HepG2 (cell line): ENCODE measurements at regions not wholly inside any gene's neighbourhood (a gene's known extent, or its start where the extent isn't known, plus 50 kb on each side); places are given as distances from the start of the nearest gene placed in this dataset.

Experiments
- CHD2 ChIP-seq: IDR thresholded peaks from 2 replicates; pipeline ENCODE4 v1.6.1; 2011; ENCODE audit warnings: low read depth, low read length, improper control_type of control experiment
- FOXP1 ChIP-seq, 2 experiments: fragments of 450-650 bp in 1 of 2; IDR thresholded peaks; 2 replicates each; pipeline ENCODE4 v1.6.1; 2017 to 2018; ENCODE audit warnings: antibody characterized with exemption in 1 of 2
- HDAC2 ChIP-seq: sonication (generic); formaldehyde crosslinking; IDR thresholded peaks from 2 replicates; pipeline ENCODE4 v1.4.0; 2020; ENCODE audit warnings: missing genetic modification reagents
- NFE2L2 ChIP-seq: fragments of 150-350 bp; IDR thresholded peaks from 2 replicates; pipeline ENCODE4 v1.6.1; 2014; ENCODE audit warnings: low read length
- PAX8 ChIP-seq: sonication (generic); formaldehyde crosslinking; IDR thresholded peaks from 2 replicates; pipeline ENCODE4 v1.8.0; 2022; ENCODE audit warnings: mild to moderate bottlenecking, missing genetic modification reagents, borderline replicate concordance
- REXO4 ChIP-seq: sonication (generic); formaldehyde crosslinking; IDR thresholded peaks from 2 replicates; pipeline ENCODE4 v1.8.0; 2022; ENCODE audit warnings: missing genetic modification reagents, mild to moderate bottlenecking, borderline replicate concordance
- SP1 ChIP-seq, 2 experiments: fragments of 450-650 bp in 1 of 2; sonication (generic) in 1 of 2; formaldehyde crosslinking in 1 of 2; IDR thresholded peaks; 2 replicates each; pipeline versions ENCODE4 v1.4.0 to v1.6.1; 2016 to 2020; ENCODE audit warnings: missing genetic modification reagents in 1 of 2
- ZC3H4 ChIP-seq: sonication (generic); formaldehyde crosslinking; IDR thresholded peaks from 2 replicates; pipeline ENCODE4 v1.4.0; 2020; ENCODE audit warnings: missing genetic modification reagents, borderline replicate concordance
- ZNF264 ChIP-seq: sonication (generic); formaldehyde crosslinking; IDR thresholded peaks from 2 replicates; pipeline ENCODE4 v1.4.0; 2020; ENCODE audit warnings: missing genetic modification reagents
- ZNF780A ChIP-seq: sonication (generic); formaldehyde crosslinking; IDR thresholded peaks from 2 replicates; pipeline ENCODE4 v1.8.0; 2022; ENCODE audit warnings: mild to moderate bottlenecking, missing genetic modification reagents, moderate library complexity
- TF ChIP-seq, protein P1 (sequence below): sonication (generic); formaldehyde crosslinking; IDR thresholded peaks from 2 replicates; pipeline ENCODE4 v1.8.0; 2022; ENCODE audit warnings: mild to moderate bottlenecking, missing genetic modification reagents, moderate library complexity
- TF ChIP-seq, protein P2 (sequence below): sonication (generic); formaldehyde crosslinking; IDR thresholded peaks from 2 replicates; pipeline ENCODE4 v1.4.0; 2020; ENCODE audit warnings: missing genetic modification reagents
- TF ChIP-seq, protein P3 (sequence below): sonication (generic); formaldehyde crosslinking; IDR thresholded peaks from 2 replicates; pipeline ENCODE4 v1.4.0; 2020; ENCODE audit warnings: missing genetic modification reagents
- TF ChIP-seq, protein P4 (sequence below): sonication (generic); formaldehyde crosslinking; IDR thresholded peaks from 2 replicates; pipeline ENCODE4 v1.4.0; 2020; ENCODE audit warnings: missing genetic modification reagents
- TF ChIP-seq, protein P5 (sequence below): sonication (generic); formaldehyde crosslinking; IDR thresholded peaks from 2 replicates; pipeline ENCODE4 v1.5.0; 2020; ENCODE audit warnings: missing genetic modification reagents, mild to moderate bottlenecking, borderline replicate concordance
- TF ChIP-seq, protein P6 (sequence below): sonication (generic); formaldehyde crosslinking; IDR thresholded peaks from 2 replicates; pipeline ENCODE4 v1.5.0; 2020; ENCODE audit warnings: missing genetic modification reagents, mild to moderate bottlenecking, borderline replicate concordance

DNA sequence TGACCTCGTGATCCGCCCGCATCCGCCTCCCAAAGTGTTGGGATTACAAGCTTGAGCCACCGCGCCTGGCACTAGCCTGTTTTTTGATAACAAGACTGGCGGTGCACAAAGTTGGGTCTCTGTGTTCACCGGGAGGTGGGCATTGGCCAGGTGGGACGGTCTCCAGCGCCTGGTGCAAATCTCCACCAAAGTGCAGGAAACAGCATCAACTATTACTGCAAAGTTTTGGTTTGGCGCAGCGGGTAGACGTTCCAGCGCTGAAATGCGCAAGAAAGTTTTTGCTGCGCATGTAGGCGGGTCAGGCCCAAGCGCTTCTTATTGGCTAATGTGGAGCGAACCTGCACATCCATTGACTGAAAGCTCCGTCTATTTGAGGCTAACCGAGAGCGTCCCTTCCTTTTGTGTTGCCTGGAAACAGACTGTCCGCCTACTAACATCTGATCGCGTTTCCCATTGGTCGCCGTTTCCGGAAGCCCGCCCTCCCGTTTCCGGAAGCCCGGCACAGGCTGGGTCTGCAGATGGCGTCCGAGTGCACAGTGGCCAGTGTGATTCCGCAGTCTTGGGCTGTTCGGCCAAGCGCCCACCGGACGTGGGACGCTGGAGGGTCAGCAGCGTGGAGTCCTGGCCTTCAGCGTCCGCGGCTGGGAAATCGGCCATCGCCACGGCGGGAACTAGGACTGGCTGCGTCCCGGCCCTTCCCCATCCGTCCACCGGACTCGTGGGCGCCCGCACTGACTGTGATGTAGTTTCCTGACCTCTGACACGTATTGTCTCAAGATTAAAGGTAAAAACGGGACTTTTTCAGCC is 53.3 kb upstream of the ZNF527 start (continued):
- TF ChIP-seq ZNF780A (CRISPR knock-in tag) (no peak), ZNF264 (CRISPR knock-in tag) (no peak), ZC3H4 (CRISPR knock-in tag) (no peak), PAX8 (CRISPR knock-in tag) (no peak), NFE2L2 (no peak), CHD2 (no peak; the same call in 1 of the 2 replicates), HDAC2 (CRISPR knock-in tag) (0 out of 2 replicates have a peak, but pooled peaks have one; percentile 25), REXO4 (no peak), SP1 (IDR thresholded peaks at IDR 0.05) (no peak), SP1 (CRISPR knock-in tag; IDR thresholded peaks at IDR 0.05) (peak; percentile 46; the same call in 1 of the 2 replicates), FOXP1 (IDR thresholded peaks at IDR 0.05) (no peak), FOXP1 (CRISPR knock-in tag; IDR thresholded peaks at IDR 0.05) (no peak)
- TF ChIP-seq, protein P1, sequence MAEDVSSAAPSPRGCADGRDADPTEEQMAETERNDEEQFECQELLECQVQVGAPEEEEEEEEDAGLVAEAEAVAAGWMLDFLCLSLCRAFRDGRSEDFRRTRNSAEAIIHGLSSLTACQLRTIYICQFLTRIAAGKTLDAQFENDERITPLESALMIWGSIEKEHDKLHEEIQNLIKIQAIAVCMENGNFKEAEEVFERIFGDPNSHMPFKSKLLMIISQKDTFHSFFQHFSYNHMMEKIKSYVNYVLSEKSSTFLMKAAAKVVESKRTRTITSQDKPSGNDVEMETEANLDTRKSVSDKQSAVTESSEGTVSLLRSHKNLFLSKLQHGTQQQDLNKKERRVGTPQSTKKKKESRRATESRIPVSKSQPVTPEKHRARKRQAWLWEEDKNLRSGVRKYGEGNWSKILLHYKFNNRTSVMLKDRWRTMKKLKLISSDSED = no peak
- TF ChIP-seq, protein P2, sequence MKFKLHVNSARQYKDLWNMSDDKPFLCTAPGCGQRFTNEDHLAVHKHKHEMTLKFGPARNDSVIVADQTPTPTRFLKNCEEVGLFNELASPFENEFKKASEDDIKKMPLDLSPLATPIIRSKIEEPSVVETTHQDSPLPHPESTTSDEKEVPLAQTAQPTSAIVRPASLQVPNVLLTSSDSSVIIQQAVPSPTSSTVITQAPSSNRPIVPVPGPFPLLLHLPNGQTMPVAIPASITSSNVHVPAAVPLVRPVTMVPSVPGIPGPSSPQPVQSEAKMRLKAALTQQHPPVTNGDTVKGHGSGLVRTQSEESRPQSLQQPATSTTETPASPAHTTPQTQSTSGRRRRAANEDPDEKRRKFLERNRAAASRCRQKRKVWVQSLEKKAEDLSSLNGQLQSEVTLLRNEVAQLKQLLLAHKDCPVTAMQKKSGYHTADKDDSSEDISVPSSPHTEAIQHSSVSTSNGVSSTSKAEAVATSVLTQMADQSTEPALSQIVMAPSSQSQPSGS (CRISPR knock-in tag) = peak; percentile 58; the same call in 1 of the 2 replicates
- TF ChIP-seq, protein P3, sequence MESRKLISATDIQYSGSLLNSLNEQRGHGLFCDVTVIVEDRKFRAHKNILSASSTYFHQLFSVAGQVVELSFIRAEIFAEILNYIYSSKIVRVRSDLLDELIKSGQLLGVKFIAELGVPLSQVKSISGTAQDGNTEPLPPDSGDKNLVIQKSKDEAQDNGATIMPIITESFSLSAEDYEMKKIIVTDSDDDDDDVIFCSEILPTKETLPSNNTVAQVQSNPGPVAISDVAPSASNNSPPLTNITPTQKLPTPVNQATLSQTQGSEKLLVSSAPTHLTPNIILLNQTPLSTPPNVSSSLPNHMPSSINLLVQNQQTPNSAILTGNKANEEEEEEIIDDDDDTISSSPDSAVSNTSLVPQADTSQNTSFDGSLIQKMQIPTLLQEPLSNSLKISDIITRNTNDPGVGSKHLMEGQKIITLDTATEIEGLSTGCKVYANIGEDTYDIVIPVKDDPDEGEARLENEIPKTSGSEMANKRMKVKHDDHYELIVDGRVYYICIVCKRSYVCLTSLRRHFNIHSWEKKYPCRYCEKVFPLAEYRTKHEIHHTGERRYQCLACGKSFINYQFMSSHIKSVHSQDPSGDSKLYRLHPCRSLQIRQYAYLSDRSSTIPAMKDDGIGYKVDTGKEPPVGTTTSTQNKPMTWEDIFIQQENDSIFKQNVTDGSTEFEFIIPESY (CRISPR knock-in tag) = no peak
- TF ChIP-seq, protein P4, sequence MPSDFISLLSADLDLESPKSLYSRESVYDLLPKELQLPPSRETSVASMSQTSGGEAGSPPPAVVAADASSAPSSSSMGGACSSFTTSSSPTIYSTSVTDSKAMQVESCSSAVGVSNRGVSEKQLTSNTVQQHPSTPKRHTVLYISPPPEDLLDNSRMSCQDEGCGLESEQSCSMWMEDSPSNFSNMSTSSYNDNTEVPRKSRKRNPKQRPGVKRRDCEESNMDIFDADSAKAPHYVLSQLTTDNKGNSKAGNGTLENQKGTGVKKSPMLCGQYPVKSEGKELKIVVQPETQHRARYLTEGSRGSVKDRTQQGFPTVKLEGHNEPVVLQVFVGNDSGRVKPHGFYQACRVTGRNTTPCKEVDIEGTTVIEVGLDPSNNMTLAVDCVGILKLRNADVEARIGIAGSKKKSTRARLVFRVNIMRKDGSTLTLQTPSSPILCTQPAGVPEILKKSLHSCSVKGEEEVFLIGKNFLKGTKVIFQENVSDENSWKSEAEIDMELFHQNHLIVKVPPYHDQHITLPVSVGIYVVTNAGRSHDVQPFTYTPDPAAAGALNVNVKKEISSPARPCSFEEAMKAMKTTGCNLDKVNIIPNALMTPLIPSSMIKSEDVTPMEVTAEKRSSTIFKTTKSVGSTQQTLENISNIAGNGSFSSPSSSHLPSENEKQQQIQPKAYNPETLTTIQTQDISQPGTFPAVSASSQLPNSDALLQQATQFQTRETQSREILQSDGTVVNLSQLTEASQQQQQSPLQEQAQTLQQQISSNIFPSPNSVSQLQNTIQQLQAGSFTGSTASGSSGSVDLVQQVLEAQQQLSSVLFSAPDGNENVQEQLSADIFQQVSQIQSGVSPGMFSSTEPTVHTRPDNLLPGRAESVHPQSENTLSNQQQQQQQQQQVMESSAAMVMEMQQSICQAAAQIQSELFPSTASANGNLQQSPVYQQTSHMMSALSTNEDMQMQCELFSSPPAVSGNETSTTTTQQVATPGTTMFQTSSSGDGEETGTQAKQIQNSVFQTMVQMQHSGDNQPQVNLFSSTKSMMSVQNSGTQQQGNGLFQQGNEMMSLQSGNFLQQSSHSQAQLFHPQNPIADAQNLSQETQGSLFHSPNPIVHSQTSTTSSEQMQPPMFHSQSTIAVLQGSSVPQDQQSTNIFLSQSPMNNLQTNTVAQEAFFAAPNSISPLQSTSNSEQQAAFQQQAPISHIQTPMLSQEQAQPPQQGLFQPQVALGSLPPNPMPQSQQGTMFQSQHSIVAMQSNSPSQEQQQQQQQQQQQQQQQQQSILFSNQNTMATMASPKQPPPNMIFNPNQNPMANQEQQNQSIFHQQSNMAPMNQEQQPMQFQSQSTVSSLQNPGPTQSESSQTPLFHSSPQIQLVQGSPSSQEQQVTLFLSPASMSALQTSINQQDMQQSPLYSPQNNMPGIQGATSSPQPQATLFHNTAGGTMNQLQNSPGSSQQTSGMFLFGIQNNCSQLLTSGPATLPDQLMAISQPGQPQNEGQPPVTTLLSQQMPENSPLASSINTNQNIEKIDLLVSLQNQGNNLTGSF (CRISPR knock-in tag) = no peak
- TF ChIP-seq, protein P5, sequence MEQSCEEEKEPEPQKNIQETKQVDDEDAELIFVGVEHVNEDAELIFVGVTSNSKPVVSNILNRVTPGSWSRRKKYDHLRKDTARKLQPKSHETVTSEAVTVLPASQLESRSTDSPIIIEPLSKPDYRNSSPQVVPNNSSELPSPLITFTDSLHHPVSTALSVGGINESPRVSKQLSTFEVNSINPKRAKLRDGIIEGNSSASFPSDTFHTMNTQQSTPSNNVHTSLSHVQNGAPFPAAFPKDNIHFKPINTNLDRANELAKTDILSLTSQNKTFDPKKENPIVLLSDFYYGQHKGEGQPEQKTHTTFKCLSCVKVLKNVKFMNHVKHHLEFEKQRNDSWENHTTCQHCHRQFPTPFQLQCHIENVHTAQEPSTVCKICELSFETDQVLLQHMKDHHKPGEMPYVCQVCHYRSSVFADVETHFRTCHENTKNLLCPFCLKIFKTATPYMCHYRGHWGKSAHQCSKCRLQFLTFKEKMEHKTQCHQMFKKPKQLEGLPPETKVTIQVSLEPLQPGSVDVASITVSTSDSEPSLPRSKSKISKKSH = peak; percentile 77
- TF ChIP-seq, protein P6, sequence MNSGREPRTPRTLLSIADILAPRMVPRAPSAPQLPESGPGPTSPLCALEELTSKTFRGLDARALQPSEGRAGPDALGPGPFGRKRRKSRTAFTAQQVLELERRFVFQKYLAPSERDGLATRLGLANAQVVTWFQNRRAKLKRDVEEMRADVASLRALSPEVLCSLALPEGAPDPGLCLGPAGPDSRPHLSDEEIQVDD (CRISPR knock-in tag) = no peak
